Fibroblast of the conjunctiva (primary cell): ENCODE measurements at regions not wholly inside any gene's neighbourhood (a gene's known extent, or its start where the extent isn't known, plus 50 kb on each side); places are given as distances from the start of the nearest gene placed in this dataset.
A peak's percentile ranks its signal among the peaks of the same experiment; 100 is the strongest.
"Not testable (repeated sequence)": the region's sequence is repeated elsewhere in the genome, so short reads cannot be mapped to it uniquely, and the experiment has no call there.

Source experiments
- DNase-seq: peaks from one replicate; pipeline ENCODE4 v3.0.0-alpha.2; 2010; ENCODE audit warnings: low read depth

DNA sequence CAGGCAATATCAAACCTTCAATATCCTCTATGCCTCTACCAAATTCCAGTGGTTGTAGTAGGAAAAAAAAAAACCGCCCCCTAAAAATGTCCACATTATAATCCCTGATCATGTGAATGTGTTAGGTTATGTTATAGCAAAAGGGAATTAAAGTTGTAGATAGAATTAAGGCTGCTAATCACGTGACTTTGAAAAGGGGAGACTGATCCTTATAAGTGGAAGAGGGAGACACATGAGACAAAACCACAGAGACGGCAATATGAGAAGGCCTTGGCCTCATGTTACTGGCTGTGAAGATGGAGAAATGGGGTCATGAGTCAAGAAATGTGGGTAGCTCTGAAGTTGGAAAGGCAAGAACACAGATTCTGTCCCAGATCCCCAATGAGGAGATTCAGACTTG, 1711.3 kb downstream of the KHDRBS2 start:
- DNase-seq: not testable (repeated sequence)

DNA sequence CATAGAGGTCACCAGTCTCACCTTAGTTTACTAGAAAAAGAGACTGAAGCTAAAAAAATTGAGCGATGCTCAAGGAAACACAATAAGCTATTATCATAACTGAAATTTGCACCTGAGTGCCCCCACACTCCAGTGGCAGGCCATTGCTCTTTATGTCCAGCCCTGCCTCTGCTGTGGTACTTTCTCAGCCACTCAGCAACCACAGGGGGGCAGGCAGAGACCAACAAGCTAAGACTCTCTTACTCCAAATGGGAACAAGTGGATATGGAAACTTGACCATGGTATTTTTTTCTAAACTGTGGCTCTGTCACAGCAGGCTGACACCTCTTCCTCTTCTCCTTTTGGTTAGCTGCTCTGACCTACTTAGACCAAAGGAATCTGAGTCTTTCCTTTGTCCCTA, 1713.4 kb downstream of the KHDRBS2 start:
- not testable (repeated sequence) for DNase-seq

DNA sequence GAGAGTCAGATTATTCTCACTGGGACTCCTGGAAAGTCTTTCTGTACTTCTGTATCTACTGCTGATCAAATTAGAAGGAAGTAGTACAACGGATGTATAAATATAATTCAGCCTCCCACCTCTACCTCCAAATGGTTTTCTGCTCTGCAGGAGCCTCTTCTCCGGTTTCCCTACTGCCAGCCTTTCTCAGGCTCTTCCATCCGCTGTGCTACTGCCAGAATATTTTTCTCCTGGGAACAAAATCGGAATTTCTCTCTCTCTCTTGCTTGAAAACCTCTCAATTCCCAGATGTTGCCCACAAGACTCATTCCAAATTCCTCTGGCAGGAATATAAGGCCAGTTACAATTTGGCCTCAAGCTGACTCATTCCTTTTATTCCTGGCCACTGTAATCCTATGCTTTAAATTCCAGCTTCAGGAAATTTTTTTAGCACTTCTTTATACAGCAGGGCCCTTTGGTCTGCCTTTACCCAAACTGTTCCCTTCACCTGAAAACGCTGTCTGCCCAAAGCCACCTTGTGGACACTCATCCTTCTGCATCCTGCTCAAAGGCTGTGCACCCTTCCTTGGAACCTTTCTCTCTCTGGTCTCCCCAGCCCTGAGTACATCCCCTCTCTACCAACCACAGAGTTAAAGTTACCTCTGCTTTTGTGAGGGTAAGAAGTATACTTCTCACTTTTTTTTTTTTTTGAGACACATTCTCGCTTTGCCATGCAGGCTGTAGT, 1714.6 kb downstream of the KHDRBS2 start:
- DNase-seq: peak; percentile 12

DNA sequence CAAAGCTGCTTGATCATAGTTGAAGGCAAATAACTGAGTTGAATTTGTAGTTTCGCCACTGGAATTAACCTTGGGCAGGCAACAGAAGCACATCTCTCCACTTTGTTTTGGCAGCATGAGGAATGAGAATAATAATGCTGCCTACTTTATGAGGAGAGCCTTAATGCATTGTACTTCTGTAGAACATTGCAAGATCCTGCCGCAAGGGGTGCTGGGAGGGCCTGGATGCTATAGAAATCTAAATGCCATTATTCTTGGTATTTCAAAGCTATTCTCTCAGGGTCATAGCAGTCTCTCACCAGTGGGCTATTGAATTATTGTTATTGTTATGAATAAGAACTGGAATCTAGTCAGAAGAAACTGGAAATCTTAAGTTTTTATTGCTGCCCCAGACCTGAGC, 1715.4 kb downstream of the KHDRBS2 start:
- DNase-seq: not testable (repeated sequence)

DNA sequence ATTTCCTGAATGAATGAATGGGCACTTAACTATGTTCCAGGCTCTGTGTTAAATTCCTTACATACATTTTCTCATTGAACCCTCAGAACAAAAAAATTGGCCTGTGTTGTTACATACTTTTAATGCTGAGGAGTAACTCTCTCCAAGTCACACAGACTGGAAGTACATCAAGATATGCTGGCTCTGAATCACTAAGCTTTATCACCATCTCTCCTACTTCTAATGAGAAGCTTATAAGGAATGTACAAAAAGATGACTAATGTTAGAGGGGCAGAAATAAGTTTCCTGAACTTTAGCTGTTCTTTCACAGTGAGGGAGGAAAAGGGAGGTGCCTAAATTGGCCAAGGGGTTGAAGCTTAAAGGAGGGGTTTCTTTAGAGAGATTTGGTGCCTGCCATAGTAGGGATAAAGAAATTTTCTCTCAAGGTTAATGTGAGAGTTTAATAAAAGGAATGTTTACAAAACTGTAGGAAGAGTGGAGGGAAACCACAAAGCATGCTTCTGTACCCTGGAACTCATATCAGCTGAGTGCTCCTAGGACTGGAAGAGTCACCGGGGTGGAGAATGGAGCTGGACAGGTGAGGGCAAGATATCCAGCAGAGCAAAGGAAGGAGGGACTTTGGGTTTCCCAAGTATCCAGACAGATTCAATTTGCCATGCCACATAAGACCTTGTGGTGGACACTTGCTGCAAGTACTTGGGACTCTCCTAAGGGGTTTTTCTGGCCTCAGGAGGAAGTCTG, 1718.4 kb downstream of the KHDRBS2 start:
- DNase-seq: peak; percentile 32

DNA sequence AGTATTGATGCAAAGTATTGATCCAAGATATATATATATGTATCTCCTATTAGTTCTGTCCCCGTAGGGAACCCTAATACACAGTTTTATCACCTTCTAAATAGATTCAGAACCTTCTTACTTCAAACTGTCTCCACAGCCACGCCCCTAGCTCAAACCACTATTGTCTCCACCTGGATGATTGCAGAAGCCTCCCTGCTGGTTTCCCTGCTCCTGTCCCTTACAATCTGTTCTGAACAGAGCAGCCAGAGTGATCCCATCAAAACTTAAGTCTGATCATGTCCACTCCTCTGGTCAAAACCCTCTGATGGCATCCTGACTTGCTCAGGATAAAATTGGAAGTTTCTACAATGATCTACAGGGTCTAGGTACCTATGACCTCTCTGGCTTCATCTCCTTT, 1719.6 kb downstream of the KHDRBS2 start:
- not testable (repeated sequence) for DNase-seq

DNA sequence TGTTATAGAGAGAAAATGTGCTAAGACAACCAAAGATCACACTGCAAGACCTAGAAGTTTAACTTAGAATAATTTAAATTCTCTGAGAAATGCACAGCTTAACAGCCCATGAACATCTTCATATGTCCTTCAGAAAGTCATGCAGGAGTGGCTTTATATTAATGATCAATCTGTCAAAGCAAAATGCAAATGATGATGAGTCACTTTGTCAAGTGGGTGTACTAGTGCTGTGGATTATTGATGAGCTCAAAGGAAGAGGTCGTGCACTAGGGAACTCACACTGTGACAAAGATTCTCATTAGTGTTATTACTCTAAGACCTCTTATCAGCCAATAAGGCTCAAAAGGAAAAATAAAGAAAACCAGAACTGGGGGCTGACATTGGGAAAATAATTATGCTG, 1726.3 kb downstream of the KHDRBS2 start:
- DNase-seq: not testable (repeated sequence)

DNA sequence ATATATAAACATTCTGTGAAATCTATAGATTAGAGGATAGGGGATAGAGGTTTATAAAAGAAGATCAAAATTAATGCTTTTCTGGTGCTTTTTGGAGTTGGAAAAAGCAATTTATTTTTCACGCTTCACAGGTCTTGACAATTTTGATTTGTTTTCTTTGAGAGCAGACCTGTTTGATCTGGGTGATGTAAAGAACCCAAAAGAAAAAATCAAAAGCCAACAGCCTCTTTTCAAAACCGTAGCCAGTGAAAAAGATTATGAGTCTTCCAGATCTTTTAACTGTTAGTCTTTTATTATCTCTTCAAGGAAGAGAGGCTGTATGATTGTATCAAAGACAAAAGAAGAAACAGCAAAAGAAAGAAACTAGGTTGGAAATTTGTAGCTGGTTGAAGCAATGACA, 1738.7 kb downstream of the KHDRBS2 start:
- not testable (repeated sequence) for DNase-seq

DNA sequence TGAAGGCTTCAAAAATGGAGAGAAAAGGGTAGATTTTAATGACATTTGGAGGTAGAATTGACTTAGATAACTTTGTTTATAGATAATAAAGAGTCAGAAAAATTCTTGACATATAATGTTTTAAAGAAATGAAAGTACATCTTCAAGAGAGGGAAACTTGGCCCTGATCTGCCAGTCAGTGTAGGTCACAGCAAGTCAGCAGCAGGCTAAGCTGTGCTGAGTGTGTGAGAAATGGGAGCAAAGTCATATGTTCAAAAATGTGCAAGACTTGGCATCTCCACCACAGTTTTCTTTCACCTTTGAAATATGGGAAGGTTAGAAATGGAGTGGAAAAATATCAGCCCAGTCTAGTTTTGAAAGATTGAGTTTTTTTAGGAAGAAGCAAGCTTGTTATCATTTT, 1761.3 kb downstream of the KHDRBS2 start:
- DNase-seq: not testable (repeated sequence)

DNA sequence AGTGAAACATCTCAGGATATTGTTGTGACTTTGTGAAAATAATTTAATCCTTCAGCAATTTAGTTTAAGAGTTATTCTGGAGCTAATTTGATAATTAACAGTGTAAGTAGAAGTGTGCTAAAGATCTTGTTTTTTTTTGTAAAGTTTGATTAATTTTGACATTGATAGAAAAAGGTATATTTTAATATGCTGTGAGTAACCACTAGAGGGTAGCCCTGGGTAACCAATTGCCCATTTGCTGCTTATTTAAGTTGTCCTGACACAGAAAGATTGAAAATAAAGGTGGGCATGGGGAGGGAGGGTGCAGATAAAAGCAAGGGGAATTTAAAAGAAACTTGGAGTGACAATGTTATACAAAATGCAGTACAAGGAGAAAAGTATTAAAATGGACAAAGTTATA, 1808.3 kb downstream of the KHDRBS2 start:
- DNase-seq: not testable (repeated sequence)

DNA sequence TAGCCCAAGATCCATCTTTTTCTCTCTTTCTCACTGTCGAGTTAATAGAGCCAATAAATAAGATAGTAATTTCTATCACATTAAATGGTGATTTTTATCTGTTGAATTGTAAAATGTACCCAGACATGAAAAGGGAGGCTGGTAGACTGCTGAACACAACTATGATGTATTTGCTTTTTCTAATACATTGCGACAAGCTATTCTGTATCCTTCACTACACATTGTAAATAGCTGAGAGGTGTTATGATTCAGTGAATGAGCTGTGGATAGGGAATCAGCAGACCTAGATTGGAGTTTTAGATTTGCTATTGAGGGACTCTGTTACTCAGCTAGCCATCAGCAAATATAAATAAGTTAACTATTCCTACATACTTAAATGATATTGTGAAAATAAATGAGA, 1812.2 kb downstream of the KHDRBS2 start:
- not testable (repeated sequence) for DNase-seq

DNA sequence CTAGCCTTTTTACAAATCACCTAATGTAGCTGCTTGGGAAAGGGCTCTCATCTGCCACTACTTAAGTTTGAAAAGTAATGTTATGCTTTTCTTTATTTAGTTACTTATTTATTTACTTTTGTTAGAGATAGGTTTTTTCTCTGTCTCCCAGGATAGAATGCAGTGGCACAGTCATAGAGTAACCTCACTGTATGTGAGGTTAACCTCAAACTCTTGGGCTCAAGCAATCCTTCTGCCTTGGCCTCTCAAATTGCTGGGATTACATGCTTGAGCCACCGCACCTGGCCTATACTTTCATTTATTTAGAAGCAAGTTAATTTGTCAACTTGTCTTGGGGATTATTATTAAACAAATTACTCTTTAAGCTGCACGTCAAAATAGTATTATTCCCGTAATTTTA, 1814.6 kb downstream of the KHDRBS2 start:
- not testable (repeated sequence) for DNase-seq

DNA sequence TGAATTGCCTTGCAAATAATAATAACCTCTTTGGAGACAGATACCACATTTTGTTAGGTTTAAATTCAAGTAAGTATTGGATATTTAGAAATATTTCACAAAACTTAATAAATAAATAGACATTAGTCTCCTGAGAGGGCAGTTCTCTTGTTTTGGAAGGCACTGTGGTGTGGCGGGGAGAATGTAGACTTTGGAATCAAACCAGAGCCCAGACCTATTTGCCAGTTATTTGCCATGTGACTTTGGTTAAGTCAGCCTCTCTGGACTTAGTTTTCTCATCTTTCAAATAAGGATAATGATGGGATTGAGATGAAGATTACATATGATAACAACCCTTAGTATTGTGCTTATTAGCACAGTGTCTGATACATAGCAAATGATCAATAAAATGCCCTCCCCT, 1835.6 kb downstream of the KHDRBS2 start:
- DNase-seq: not testable (repeated sequence)

DNA sequence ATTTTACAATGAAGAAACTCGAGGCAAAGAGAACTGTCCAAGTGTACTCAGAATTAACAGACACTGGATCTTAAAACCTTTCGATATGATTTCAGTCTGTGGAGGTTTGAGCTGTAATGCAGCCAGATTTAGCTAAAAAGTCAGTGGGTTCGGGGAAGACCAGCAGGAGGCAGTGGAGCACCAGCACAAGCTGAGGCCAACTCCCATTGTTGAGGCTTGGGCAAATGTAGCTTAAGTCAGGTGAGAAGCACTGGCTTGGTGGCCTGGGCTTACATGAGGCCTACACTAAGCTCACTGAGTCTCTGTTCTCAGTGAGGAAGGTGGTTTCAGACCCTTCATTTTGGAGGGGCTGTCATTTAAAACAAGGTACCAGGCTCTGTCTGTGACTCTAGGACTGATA, 1841.5 kb downstream of the KHDRBS2 start:
- DNase-seq: not testable (repeated sequence)

DNA sequence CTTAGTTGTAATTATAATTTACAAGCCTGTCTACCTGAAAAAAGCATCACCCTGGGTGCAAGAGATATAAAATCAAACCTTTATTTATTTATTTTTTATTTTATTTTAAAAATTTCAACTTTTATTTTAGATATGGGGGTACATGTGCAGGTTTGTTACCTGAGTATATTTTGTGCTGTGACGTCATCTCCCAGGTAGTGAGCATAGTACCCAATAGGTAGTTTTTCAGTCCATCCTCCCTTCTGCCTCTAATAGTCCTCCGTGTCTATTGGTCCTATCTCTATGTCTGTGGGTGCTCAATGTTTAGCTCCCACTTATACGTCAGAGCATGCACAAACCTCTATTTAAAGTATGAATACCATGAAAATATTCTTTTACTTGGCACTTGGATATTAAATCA, 1846.3 kb downstream of the KHDRBS2 start:
- DNase-seq: not testable (repeated sequence)

DNA sequence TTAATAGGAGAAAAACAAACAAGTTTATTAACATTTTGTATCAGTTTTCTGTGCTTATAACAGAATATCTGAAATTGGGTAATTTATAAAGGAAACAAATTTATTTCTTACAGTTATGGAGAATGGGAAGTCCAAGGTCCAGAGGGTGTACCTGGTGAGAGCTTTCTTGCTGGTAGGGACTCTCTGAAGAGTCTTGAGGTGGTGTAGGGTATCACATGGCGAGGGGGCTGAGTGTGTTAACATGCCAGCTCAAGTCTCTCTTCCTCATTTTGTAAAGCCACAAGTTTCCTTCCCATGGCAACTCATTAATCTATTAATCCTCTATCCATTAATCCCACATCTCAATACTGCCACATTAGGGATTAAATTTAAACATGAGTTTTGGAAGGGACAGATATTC, 1863.3 kb downstream of the KHDRBS2 start:
- not testable (repeated sequence) for DNase-seq

DNA sequence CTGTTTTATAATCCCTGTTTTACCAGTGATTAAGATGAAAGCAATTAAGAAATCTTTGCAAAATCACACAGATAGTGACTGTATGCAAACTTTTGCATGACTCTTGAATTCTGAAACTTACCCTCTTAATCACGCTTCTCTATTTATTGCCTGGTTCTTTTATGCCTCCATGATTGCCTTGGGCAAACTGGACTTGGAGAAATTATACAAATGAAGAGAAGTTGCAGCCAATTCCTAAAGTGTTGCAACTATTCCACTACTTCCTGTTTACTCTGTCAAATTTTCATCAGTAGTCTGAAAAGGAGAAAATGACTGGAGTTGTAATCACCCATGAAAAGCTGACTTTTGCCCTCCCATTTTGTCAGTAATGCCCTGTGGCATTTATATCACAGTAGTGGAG, 1869.9 kb downstream of the KHDRBS2 start:
- DNase-seq: not testable (repeated sequence)

DNA sequence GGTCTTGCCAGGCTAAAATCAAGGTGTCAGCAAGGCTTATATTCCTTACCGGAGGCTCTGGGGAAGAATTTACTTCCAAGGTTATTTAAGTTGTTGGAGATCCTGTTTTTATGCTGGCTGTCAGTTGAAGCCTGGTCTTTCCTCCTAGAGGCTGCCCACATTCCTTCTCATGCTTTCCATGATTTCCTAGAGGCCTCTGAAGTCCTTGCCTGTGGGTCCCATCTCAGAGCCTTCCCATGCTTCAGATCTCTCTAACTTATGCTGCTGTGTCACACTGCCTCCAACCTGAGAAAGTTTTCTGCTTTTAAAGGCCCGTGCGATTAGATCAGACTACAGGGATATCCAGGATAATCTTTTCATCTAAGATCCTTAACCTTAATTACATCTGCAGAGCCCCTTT, 1877.3 kb downstream of the KHDRBS2 start:
- not testable (repeated sequence) for DNase-seq

DNA sequence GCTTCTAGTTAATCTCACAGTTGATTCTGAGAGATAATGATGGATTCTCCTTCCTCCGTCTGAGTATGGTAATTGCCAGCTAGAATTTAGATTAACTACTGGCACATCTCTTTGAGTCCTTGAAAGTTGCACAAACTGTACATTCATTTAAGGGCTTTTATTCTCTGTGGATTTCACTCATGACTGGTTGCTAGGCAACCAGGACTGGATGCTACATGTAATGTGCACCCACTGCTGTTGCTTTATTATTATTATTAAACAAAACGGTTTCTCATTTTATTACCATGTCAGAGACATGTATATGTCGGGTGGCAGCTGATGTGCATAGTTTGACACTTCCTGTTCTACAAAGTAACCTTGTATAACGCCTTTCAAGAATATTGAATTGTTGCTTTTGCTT, 1882.8 kb downstream of the KHDRBS2 start:
- DNase-seq: not testable (repeated sequence)

DNA sequence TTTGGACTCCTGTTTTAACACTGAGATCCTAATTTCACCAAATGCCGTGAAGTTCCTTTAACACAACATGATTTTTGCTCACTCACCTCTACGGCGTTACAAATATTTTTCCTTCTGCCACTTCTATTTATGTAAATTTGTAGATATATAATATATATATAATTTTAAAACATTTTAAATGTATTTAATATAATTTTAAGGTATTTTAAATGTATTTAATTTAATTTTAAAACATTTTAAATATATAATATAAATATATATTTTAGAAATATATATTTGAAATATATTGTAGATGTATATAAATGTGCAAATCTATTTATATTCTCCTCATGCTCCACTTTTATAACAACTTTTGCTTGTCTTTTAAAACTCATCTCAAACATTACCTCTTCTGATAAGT, 1883.5 kb downstream of the KHDRBS2 start:
- not testable (repeated sequence) for DNase-seq

DNA sequence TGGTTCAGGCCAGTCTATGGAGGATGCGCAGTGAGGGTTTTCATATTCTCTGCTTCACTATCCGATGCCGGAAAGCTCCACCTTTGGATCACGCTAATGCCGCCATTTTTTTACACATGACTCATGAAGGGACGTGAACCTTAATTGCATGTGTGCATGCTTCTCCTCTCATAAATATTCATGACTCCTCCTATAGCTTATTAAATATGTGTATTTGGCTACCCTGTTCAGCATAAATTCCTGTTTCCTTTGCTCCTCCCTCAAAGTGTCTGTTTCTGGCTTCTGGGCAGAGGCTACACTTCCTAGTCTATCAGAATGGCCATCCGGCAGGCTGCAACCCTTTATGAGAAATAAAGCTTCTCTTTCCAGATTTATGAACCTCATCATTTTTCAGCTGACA, 1890.8 kb downstream of the KHDRBS2 start:
- not testable (repeated sequence) for DNase-seq

DNA sequence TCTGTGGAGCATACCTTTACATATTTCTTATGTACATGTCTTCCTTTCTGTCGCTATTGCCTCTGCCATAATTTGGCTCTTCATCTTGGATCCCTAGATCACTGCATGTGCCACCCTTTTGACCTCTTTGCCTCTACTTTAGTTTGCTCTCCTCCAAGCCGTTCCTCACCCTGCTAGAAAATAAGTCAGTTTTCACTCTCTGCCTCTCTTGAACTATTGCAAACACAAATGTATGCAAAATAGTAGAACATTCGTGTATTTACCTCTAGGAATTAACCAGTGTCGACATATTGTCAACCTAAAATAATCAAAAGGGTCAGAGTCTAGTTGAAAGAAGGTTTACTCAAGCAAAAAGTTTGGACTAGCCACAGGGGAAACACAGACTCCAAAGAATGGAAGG, 1893.1 kb downstream of the KHDRBS2 start:
- not testable (repeated sequence) for DNase-seq

DNA sequence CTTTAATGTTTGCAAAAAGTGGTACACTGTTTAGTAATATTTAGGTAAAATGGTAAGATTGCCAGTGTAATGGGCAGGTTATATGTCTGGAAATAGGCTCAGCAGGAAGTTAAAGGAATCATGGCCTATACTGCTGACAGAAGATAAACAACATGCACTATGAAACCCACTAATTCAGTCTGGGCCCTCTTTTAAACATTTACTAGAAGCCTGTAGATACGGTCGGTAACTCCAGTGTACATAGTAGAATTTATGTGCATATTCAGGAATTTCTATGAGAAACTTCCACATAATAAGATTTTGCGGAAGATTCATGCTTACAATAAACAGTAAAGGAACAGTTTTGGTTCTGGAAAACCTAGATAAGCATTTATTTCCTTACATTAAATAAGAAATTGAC, 1896.9 kb downstream of the KHDRBS2 start:
- not testable (repeated sequence) for DNase-seq
